Germinal center (tissue), 1 donor: ENCODE measurements at regions not wholly inside any gene's neighbourhood (a gene's known extent, or its start where the extent isn't known, plus 50 kb on each side); places are given as distances from the start of the nearest gene placed in this dataset.
"Not testable (repeated sequence)": the region's sequence is repeated elsewhere in the genome, so short reads cannot be mapped to it uniquely, and the experiment has no call there.

Experiments used
- DNase-seq: peaks from one replicate; pipeline ENCODE4 v3.0.0; 2012; ENCODE audit warnings: mixed read lengths, low spot score

DNA sequence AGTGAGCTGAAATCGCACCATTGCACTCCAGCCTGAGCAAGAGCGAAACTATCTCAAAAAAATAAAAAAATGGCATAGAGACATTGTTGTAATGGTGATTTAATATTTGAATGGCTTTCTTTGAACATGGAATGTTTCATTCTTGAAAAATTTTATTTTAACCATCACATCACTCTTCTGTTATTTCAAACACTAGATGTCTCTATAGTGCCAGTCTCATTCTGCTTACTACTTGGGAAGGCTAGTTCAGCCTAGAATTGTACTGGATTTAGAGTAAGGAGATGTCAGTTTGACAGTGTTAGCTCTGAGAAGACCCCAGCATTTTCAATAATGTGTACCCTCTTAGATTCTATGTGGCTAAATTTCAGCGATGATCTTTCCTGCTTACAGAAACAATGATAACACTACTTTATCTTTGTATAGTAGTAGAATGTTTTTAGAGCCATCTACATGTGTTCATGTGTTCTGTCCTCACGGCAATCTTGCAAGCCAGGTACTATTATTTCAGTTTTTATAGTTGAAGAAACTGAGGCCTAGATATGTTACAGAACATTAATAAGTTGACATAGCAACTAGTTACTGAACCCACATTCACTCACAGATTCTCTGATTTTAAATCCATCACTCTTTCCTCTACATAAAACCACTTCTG, 142.9 kb upstream of the ZSWIM2 start:
- no peak for DNase-seq

DNA sequence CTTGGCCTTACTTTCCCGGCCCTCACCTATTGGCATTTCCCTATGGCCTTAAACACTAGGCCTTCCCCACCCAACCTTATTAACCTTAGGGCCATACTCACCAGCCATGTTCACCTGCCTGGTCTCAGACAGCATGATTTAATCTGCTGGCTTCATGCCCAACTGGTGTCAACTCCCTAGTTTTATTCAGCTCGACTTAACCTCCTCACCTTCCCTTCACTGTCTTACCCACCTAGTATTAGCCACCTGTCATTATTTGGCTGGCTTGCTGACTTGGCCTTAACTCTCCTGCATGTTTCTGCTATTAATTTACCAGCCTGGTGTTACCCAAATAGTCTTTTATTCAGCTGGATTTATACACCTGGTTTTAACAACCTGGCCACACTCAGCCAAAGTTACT, 136.0 kb upstream of the ZSWIM2 start:
- DNase-seq, result no peak

DNA sequence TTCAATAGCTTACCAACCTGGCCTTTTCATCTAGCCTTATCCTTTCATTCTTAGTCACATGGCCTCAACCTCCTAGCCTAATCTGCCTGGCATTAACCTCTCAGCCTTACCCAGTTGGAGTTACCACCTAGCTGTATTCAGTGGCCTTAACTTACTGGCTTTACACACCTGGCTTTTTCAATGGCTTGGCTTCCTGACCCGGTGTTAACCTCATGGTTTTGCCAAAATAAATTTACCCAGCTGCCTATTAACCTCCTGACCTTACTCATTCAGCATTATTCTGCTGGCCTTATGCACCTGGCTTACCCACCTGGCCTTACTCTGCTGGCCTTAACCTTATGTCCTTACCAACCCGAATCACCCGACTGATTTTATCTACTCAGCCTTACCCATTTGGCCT, 135.5 kb upstream of the ZSWIM2 start:
- no peak for DNase-seq

DNA sequence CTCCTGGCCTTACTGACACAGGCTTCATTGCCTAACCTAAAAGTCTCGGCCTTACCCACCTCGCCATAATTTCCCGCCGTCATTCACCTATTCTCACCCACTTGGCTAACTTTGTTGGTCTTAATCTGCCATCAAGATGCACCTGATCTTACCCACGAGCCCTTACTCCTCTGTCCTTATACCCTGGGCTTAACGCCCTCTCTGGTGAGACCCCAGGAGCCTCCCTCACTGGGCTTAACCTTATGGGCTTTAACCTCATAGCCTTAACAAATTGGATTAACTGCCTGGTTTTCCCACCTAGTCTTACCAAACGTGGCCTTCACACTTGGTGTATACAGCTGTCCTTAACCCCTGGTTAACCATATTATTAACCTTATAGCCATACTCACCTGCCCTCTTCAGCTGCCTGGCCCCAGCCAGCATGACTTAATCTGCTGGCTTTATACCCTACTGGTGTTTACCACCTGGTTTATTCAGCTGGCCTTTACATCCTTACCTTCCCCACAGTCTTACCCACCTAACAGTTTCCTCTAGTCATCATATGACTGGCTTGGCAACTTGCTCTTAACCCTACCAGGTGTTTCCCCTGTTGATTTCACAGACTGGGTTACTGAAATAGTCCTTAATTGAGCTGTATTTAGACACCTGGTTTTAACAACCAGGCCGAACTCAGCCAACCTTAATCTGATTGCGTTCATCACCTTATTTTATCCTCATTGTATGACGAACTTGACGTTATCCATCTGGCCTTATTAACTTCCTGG, 132.0 kb upstream of the ZSWIM2 start:
- no peak for DNase-seq

DNA sequence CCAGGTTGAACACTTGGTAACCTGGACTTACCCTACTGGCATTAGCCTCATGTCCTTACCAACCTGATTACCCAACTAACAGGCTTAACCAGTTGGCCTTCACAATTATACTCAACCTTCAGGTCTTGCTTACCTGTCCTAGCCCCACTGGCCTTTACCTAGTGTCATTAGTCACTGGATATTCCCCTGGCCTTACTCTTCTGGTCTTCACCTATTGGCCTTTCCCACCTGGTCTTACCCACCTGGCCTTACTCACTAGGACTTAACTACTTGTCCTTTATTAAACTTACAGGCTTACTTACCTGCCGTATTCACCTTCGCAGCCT, 131.1 kb upstream of the ZSWIM2 start:
- no peak for DNase-seq

DNA sequence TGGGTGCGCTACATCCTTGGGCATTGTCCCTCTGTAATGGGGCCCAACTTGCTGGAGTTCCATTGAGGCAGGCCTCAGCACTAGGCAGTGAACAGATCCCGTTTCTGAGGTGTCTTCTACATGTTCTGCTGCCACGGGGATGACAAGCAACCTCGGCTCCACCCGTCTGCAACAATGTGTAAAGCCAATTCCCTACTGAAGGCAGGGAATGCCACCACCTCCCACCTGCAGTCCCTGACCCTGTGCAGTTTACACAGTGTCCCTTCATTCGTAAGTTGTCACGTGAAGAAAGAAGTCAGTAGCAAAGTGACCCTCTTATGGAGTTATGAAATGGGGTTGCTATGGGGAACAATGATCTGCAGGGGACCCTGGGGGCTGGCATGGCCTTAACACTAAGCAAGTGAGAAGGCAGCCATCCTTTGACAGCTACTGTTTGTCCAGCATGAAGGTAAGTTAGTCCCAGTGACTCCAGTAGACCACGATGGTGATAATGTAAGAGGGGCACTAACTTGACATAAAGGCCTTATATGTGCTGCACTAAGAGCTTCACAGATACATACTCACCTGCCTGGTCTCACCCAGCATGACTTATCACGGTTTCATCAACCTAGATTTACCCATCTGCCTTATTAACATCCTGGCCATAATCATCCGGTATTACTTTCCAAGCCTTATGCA, 130.6 kb upstream of the ZSWIM2 start:
- DNase-seq, result no peak

DNA sequence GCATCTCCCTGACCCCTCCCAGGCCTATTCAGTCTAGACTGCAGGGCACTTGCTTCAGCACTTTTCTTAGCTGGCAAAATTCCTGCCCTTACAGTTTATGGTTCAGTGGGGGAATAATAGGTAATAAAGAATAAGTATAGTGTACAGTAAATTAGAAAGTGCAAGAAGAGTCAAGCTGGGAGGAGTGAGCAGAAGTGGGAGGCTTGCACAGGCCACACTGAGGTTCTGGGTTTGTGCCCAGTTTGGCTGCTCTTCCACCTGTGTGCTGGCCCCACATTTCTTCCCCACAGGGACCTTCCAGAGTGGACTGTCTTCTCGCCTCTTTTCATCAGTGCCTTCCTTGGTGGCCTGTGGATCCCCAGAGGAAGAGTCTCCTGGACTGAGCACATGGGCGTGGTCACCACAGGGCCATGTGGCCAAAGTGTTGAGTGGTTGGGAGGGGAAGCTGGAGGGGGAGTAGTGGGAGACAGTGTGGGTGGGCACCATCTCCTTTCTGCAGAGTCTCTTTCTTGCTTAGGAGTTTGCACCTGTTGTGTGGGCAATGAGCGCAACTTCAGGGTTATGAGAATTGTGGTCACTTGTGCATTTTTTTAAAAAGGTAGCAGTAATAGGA, 128.6 kb upstream of the ZSWIM2 start:
- no peak for DNase-seq

DNA sequence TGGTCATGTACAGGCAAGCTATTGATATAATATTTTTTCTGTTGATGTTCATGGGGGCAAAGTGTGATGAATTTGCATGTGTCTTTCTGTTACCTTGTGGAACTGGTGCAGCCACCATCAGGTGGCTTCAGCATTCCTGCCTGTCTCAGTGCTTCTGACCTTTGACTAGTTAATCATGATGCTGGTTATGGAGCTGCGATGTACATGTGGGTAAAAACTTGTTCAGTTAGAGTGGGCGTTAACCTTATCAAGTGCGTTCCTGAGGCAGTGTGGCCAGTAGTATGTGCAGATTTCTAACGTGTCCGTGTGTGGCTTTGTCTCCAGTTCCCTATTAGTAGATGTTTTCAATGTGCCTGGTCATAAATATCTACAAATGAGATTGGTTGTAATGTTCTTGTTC, 127.4 kb upstream of the ZSWIM2 start:
- DNase-seq, result no peak

DNA sequence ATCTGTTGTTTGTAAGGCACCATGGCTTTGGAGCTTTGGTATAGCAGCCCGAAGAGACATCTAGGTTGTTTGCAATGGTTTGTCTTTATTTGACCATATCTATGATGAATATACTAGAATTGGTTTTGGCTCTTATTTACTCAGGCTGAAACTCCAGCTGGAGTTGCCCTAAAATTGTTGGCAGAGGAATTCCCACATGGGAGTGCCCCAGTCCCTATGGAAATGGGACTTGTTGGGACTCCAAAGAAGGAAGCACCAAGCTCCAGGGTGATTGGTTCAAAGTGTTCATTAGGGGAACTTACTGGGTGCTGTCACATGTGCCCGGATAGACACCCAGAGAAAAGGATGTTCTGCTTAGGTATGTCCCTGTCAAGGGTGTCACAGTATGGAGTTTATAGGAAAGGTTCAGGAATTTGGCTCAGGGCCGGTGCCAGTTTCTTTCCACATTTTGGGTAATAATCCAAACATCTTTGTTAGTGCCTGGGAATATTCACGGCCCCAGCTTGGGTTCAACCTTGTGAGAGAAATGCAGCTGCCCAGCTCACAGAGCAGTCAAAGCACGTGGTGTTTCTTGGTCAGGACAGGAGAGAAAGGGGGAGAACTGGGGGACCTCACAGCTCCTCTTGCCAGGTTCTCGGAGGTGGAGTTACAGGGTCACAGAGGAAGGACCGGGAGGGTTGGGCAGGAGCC, 123.5 kb upstream of the ZSWIM2 start:
- no peak for DNase-seq

DNA sequence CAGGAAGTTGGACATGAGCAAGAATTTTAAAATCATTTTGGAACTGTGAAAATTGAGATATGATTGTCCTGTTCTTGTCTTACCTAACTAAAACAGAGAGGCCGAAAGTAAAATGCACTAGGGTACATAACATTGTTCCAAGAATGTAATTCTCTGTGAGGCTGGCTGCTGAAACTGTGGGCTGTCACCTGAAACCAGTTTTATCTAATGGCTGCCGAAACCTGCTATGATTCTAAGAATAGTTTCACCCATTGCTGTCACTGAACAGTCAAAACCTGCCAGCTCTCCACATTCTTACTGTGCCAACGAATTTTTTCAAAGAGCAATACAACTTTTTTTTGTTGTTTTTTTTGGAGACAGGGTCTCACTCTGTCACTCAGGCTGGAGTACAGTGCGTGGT, 119.3 kb upstream of the ZSWIM2 start:
- DNase-seq, result no peak

DNA sequence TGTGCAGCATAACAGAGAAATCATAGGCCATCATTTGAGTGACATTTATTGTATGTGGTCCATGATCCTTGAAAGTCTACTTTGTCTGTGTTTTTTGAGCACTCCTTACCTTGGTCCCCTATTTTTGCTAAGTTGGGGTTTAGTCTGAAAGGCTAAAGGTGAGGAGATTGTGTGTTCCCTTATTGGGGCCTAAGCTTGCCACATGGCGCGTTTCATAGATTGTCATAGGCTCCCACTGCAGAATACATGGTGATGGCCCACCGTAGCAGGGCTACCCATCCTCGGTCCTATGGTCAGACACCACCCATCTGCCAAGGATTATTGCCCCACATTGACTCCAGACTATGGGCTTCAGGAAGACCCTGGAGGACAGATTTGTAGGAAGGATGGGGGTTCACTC, 117.0 kb upstream of the ZSWIM2 start:
- DNase-seq, result no peak

DNA sequence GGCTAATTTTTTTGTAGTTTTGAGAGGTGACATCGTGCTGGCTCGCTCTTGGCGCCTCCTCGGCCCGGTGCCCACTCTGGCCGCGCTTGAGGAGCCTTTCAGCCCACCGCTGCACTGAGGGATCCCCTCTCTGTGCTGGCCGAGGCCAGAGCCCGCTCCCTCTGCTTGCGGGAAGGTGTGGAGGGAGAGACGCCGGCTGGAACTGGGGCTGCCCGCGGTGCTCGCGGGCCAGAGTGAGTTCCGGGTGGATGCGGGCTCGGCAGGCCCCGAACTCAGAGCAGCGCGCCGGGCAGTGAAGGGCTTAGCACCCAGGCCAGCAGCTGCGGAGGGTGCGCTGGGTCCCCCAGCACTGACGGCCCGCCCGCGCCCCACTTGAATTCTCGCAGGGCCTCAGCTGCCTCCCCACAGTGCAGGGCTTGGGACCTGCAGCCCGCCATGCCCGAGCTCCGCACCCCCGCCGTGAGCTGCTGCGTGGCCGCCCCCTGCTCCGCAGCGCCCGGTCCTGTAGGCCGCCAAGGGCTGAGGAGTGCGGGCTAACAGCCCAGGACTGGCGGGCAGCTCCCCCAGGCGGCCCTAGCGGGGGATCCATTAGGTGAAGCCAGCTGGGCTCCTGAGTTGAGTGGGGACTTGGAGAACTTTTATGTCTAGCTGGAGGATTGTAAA, 113.2 kb upstream of the ZSWIM2 start:
- DNase-seq, result no peak

DNA sequence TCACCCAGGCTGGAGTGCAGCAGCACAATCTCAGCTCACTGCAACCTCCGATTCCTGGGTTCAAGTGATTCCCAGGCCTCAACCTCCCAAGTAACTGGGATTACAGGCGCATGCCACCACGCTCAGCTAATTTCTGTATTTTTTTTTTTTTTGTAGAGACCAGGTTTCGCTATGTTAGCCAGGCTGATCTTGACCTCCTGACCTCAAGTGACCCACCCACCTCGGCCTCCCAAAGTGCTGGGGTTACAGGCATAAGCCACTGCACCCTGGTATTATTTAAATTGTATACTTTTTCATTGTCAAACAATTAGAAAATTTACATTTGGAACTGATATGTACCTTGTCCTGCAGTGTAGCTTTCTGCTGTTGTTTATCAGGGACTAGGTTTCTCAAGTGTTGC, 111.3 kb upstream of the ZSWIM2 start:
- not testable (repeated sequence) for DNase-seq

DNA sequence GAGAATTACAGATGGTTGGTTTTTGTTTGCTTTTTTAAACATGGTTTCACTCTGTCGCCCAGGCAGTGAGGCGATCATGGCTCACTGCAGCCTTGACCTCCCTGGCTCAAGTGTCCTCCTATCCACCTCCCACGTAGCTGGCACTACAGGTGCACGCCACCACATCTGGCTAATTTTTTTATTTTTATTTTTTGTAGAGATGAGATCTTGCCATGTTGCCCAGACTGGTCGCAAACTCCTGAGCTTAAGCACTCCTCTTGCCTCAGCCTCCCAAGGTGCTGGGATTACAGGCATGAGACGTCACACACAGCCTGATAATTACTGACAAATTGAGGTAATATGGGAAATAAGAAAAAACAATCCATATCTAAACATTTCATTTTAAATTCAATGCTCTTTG, 110.5 kb upstream of the ZSWIM2 start:
- DNase-seq, result no peak

DNA sequence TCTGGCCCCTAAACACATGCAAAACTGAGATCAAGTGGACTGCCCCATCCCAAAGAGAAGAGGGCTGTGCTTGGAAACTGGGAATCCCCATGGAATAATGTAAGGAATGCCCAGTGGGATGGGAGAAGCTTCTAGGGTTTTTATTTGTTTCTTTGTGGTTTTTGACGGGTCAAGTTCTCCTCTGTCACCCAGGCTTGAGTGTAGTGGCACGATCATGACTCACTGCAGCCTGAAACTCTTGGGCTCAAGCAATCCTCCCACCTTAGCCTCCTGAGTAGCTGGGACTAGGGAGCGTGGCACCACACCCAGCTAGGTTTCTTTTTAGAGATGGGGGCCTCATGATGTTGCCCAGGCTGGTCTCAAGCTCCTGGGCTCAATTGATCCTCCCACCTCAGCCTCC, 101.7 kb upstream of the ZSWIM2 start:
- DNase-seq, result no peak

DNA sequence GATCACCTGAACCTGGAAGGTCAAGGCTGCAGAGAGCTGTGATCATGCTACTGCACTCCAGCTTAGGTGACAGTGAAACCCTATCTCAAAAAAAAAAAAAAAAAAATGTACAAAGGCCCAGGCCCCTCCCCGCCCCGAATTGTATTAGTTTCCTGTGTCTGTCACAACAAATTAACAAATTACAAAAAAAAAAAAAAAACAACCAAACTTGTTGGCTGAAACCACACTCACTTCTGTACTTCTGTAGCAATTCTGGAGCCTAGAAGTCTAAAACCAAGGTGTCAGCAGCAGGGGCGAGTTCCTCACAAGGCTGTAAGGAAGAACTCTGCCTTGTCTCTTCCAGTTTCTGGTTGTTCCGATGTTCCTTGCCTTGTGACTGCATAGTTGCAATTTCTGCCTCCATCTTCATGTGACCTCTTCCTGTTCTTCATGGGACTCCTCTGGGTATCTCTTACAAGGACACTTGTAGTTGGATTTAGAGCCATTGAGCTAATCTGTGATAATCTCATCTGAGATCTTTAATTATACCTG, 100.8 kb upstream of the ZSWIM2 start:
- no peak for DNase-seq

DNA sequence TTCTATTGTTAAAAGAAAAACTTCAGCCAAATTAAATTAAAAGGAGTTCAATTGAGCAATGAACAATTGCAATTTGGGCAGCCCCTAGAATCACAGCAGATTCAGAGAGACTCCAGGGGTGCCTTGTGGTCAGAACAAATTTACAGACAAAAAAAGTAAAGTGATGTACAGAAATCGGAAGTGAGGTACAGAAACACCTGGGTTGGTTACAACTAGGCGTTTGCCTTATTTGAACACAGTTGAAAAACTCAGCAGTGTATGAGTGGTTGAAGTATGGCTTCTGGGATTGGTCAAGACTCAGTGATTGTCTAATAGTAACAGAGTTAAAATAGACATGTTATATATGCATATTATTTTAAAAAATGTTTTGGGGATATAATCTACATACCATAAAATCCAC, 98.5 kb upstream of the ZSWIM2 start:
- DNase-seq, result no peak

DNA sequence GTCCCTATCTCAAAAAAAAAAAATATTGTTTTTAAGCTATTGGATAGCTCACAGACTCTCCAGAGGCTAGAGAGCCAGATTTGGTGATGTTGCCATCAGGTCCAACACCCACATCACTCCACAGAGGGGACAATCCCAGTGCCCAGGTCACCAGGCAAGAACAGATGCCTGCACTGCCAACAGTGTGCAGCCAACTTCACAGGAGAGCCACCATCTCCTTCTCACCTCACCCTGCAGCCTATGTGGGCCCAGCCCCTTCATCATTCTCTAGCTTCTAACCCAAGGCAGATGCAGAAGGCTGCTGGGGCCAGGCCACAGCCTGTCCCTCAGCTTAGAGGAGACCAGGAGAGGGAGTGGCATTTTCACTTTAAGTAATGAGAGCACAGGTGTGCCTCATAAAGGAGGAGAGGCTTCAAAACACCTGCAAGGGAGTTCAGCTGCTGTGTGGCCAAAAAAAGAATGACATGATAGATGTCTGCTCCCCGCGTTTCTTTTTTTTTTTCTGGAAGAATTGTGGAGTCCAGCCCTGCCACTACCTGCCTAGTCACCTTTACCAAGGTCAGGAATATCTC, 98.0 kb upstream of the ZSWIM2 start:
- DNase-seq, result no peak

DNA sequence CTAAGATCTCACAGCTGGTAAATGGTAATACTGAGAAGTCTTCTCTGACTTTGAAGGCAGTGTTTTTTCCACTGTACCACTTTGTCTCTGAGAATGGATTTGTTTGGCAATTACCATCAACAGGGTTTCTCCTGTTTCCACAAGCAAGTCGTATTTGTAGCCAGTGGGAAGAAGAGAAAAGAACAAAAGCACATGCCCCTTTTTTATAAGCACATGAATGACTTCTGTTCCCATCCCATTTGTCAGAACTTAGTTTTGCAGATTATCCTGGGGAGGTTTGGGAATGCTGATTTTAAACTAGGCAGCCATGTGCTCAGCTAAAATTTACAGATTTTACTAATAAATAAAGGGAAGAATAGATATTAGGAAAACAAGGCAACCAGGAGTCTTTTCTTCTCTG, 92.9 kb upstream of the ZSWIM2 start:
- no peak for DNase-seq

DNA sequence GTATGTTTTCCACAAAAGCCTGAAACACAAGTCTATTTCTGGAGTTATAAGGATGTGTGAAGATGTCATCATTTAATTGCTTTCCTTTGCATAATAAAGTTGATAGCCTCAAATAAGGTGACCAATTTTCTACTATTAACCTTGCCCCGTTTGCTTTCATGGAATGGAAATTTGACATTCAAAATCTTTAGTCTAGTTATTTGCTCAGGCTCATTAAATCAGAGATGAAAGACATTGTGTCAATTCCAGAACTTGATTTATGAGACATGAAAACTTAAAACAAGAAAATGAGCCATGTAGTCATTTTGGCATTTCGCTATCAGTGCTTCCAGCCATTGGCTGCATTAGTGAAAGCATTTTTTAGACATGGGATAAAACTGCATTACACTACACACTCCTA, 91.5 kb upstream of the ZSWIM2 start:
- no peak for DNase-seq

DNA sequence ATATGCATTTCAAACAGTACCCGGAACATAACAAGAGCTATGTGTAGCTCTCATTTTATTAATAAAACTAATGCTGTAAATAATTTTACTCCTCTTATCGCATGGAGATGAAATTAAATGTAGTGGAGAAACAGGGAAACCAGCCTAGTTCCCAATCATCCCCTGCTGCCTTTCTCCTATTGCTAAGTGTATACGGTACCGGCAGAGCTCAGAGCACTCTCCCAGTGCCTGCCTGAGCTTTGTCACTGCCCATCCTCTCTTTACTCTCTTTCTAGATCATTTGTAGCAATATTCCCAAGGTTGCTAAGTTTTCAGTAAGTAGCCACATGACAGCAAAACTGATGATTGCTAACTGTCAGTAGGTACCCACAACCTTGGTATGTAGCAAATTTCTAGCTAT, 85.5 kb upstream of the ZSWIM2 start:
- DNase-seq, result no peak

DNA sequence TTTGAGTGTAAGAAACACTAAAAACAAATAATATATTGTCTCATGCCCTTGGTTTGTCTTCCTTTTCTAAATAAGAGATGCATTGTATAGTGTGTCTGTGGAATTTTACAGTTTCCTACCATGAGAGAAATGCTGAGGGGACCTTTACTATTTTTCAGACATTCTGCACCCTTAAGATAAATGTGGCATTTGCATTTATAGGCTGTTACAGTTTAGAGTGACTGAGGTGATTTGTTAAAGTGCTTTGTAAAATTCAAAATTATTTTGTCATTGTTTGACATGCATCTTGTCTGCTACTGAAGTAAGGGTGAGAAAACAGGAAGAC, 78.9 kb upstream of the ZSWIM2 start:
- DNase-seq, result no peak
